CD14-positive monocyte (primary cell): ENCODE measurements at regions not wholly inside any gene's neighbourhood (a gene's known extent, or its start where the extent isn't known, plus 50 kb on each side); places are given as distances from the start of the nearest gene placed in this dataset.

Experiments
- DNase-seq, 3 donors: peaks; one replicate each; pipeline ENCODE4 v3.0.0-alpha.2; 2011 to 2022
- H2AFZ ChIP-seq: 2 replicates; pipeline ENCODE4 v1.6.0; 2012; ENCODE audit warnings: mild to moderate bottlenecking, low read depth, low read length, inconsistent platforms; ENCODE audit not compliant: insufficient read depth, poor library complexity, severe bottlenecking
- H3K27ac ChIP-seq, 2 donors: 1 replicate in 1 of 2; 2 replicates in 1 of 2; pipeline ENCODE4 v1.5.1; 2012 to 2013; ENCODE audit warnings: low read length in 2 of 2, control low read depth in 1 of 2, inconsistent platforms in 1 of 2, low read depth in 1 of 2, mild to moderate bottlenecking in 1 of 2
- H3K27me3 ChIP-seq, 2 donors: one replicate each; pipeline versions ENCODE4 v1.6.0 to v1.6.1; 2011 to 2013; ENCODE audit warnings: low read length in 2 of 2; ENCODE audit not compliant: control insufficient read depth in 2 of 2, insufficient read depth in 2 of 2
- H3K36me3 ChIP-seq, 2 donors: replicated peaks in 1 of 2; 1 replicate in 1 of 2; 2 replicates in 1 of 2; pipeline versions ENCODE4 v1.5.1 to v1.6.1; 2012 to 2013; ENCODE audit warnings: low read length in 2 of 2, control low read depth in 1 of 2, inconsistent platforms in 1 of 2, mild to moderate bottlenecking in 1 of 2; ENCODE audit not compliant: insufficient read depth in 2 of 2, control insufficient read depth in 1 of 2
- H3K4me1 ChIP-seq, 2 donors: 1 replicate in 1 of 2; 2 replicates in 1 of 2; pipeline versions ENCODE4 v1.5.1 to v1.6.1; 2012 to 2013; ENCODE audit warnings: low read length in 2 of 2, control low read depth in 1 of 2, inconsistent platforms in 1 of 2, mild to moderate bottlenecking in 1 of 2, moderate library complexity in 1 of 2; ENCODE audit not compliant: insufficient read depth in 2 of 2, control insufficient read depth in 1 of 2
- H3K4me2 ChIP-seq: replicated peaks from 2 replicates; pipeline ENCODE3; 2012; ENCODE audit warnings: low read length, moderate library complexity, mild to moderate bottlenecking; ENCODE audit not compliant: poor library complexity, severe bottlenecking; ENCODE audit errors: extremely low read depth
- H3K4me3 ChIP-seq, 3 experiments: fragments of 200-600 bp in 1 of 3; sonication (generic) in 1 of 3; replicated peaks in 1 of 3; 1 replicate in 2 of 3; 2 replicates in 1 of 3; pipeline ENCODE4 v1.5.1; 2011 to 2013; ENCODE audit warnings: low read length in 3 of 3, mild to moderate bottlenecking in 3 of 3, control low read depth in 2 of 3, low read depth in 2 of 3, inconsistent platforms in 1 of 3, moderate library complexity in 1 of 3
- H3K79me2 ChIP-seq: 2 replicates; pipeline ENCODE4 v1.6.0; 2012; ENCODE audit warnings: mild to moderate bottlenecking, control low read depth, inconsistent platforms, low read length, moderate library complexity; ENCODE audit not compliant: insufficient read depth
- H3K9ac ChIP-seq: 2 replicates; pipeline ENCODE4 v1.6.0; 2017; ENCODE audit warnings: low read length, mild to moderate bottlenecking; ENCODE audit not compliant: insufficient read depth, poor library complexity, severe bottlenecking
- H3K9me3 ChIP-seq, 2 donors: replicated peaks in 1 of 2; 1 replicate in 1 of 2; 2 replicates in 1 of 2; pipeline versions ENCODE4 v1.5.1 to v1.6.1; 2012 to 2013; ENCODE audit warnings: low read length in 2 of 2, control low read depth in 1 of 2; ENCODE audit not compliant: control insufficient read depth in 1 of 2, insufficient read depth in 1 of 2
- H4K20me1 ChIP-seq: 2 replicates; pipeline ENCODE4 v1.6.0; 2012; ENCODE audit warnings: mild to moderate bottlenecking, low read length, control low read depth, moderate library complexity; ENCODE audit not compliant: insufficient read depth
- H3K27ac Mint-ChIP-seq, 7 donors: one replicate each; pipeline ENCODE4 v1.8.0; 2020; ENCODE audit warnings: mild to moderate bottlenecking in 7 of 7, mixed read lengths in 7 of 7, moderate library complexity in 6 of 7, inconsistent platforms in 2 of 7
- H3K27me3 Mint-ChIP-seq, 3 donors: one replicate each; pipeline ENCODE4 v1.8.0; 2021 to 2022; ENCODE audit warnings: low read depth in 3 of 3, mild to moderate bottlenecking in 3 of 3, mixed read lengths in 3 of 3, moderate library complexity in 3 of 3, inconsistent platforms in 1 of 3
- H3K36me3 Mint-ChIP-seq, 2 donors: one replicate each; pipeline ENCODE4 v1.8.0; 2020; ENCODE audit warnings: mixed read lengths in 2 of 2, inconsistent platforms in 1 of 2, mild to moderate bottlenecking in 1 of 2
- H3K4me1 Mint-ChIP-seq: one replicate; pipeline ENCODE4 v1.8.0; 2020; ENCODE audit warnings: mild to moderate bottlenecking, mixed read lengths
- H3K4me3 Mint-ChIP-seq, 2 donors: one replicate each; pipeline ENCODE4 v1.8.0; 2020; ENCODE audit warnings: mild to moderate bottlenecking in 2 of 2, mixed read lengths in 2 of 2, moderate library complexity in 1 of 2
- H3K9me3 Mint-ChIP-seq, 7 donors: one replicate each; pipeline ENCODE4 v1.8.0; 2020 to 2022; ENCODE audit warnings: mixed read lengths in 7 of 7, mild to moderate bottlenecking in 6 of 7, moderate library complexity in 6 of 7, inconsistent platforms in 2 of 7
- CTCF ChIP-seq: fragments of 200-600 bp; IDR thresholded peaks from one replicate; pipeline ENCODE4 v1.8.0; 2022; ENCODE audit warnings: antibody characterized with exemption, mild to moderate bottlenecking
- WGBS: methylation state at CpG from one replicate; pipeline ENCODE4 v1.1.5; 2013; ENCODE audit warnings: missing lambda C conversion rate; ENCODE audit not compliant: insufficient coverage; 5-methylcytosine and 5-hydroxymethylcytosine counted together
- intact Hi-C, 2 donors: fragments of 100-400 bp; cut with micrococcal nuclease; formaldehyde crosslinking; loops; one replicate each; pipeline versions ENCODE4 v1.15.0 to v1.15.1; 2023

- no peak for TF ChIP-seq CTCF
- intact Hi-C loops = no loop called here
Observed at GRCh38 chr6:95676011-95676628, 98.8 kb downstream of the MANEA start.

GRCh38 chr6:95679981-95680380, 102.6 kb downstream of the MANEA start:
- Mint-ChIP-seq H3K4me3 (no peak overlapping the region), H3K4me1 (no peaks in the 10 kb centered on the region), H3K9me3 (peaks cover 0 to 4% (median 0%) of the 10 kb centered on the region in 7 donors), H3K27me3 (peaks cover 0 to 1% (median 0%) of the 10 kb centered on the region in 3 donors), H3K36me3 (no peaks in the 10 kb centered on the region), H3K27ac (no peak overlapping the region)
- no peak for DNase-seq
- Histone ChIP-seq H3K36me3 (no peaks in the 10 kb centered on the region), H3K4me2 (no peak overlapping the region), H3K9me3 (no peaks in the 10 kb centered on the region), H2AFZ (no peak overlapping the region), H3K27me3 (no peaks in the 10 kb centered on the region), H3K4me1 (no peaks in the 10 kb centered on the region), H3K9ac (no peak overlapping the region), H3K79me2 (no peaks in the 10 kb centered on the region), H3K4me3 (no peak overlapping the region), H3K27ac (no peak overlapping the region), H4K20me1 (no peaks in the 10 kb centered on the region)
- intact Hi-C loops = no loop called here
- no peak for TF ChIP-seq CTCF
- no CpG with 5 or more reads among the region's 3 CpGs for WGBS

More at GRCh38 chr6:95676011-95676628, 98.8 kb downstream of the MANEA start:
- no peak for DNase-seq
- Histone ChIP-seq H3K79me2 (no peaks in the 10 kb centered on the region), H3K27ac (no peak overlapping the region), H3K4me3 (no peak overlapping the region), H2AFZ (no peak overlapping the region), H3K4me1 (no peaks in the 10 kb centered on the region), H4K20me1 (no peaks in the 10 kb centered on the region), H3K27me3 (no peaks in the 10 kb centered on the region), H3K9ac (no peak overlapping the region), H3K9me3 (no peaks in the 10 kb centered on the region), H3K36me3 (no peaks in the 10 kb centered on the region), H3K4me2 (no peak overlapping the region)
- Mint-ChIP-seq H3K4me1 (no peaks in the 10 kb centered on the region), H3K27me3 (peaks cover 0 to 2% (median 0%) of the 10 kb centered on the region in 3 donors), H3K36me3 (no peaks in the 10 kb centered on the region), H3K9me3 (peaks cover 0 to 10% (median 2%) of the 10 kb centered on the region in 7 donors), H3K4me3 (no peak overlapping the region), H3K27ac (no peak overlapping the region)
- WGBS = no CpG with 5 or more reads among the region's 1 CpG
